ENCODE measurements at regions not wholly inside any gene's neighbourhood (a gene's known extent, or its start where the extent isn't known, plus 50 kb on each side); places are given as distances from the start of the nearest gene placed in this dataset.

DNA sequence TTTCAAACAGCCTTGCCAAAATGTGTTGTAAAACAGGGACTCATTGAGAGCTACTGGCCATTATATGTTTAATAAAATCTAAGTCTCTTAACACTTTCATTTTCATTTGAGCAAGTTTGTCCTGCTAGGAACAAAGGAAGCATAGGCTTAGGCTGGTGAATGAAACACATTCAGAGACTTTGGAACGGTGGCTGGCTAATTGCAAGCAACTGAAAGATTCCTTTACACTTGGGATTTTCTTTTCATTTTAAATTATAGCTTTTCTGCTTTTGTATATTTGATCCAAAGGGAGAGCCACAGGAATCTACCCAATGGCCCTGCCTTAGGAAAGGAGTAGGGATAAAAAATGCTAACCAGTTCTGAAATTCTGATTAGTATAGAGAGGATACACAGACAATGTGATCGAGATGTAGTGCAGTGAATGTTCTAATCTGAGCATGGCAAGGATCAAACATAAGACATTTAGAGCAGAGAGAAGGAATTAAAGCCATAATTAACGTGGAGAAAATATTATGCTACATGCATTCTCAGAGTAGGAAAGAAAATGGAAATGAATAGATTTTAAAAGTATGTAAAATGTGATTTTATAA is 911.4 kb upstream of the SLC39A10 start (continued):
- TF ChIP-seq, protein P1, sequence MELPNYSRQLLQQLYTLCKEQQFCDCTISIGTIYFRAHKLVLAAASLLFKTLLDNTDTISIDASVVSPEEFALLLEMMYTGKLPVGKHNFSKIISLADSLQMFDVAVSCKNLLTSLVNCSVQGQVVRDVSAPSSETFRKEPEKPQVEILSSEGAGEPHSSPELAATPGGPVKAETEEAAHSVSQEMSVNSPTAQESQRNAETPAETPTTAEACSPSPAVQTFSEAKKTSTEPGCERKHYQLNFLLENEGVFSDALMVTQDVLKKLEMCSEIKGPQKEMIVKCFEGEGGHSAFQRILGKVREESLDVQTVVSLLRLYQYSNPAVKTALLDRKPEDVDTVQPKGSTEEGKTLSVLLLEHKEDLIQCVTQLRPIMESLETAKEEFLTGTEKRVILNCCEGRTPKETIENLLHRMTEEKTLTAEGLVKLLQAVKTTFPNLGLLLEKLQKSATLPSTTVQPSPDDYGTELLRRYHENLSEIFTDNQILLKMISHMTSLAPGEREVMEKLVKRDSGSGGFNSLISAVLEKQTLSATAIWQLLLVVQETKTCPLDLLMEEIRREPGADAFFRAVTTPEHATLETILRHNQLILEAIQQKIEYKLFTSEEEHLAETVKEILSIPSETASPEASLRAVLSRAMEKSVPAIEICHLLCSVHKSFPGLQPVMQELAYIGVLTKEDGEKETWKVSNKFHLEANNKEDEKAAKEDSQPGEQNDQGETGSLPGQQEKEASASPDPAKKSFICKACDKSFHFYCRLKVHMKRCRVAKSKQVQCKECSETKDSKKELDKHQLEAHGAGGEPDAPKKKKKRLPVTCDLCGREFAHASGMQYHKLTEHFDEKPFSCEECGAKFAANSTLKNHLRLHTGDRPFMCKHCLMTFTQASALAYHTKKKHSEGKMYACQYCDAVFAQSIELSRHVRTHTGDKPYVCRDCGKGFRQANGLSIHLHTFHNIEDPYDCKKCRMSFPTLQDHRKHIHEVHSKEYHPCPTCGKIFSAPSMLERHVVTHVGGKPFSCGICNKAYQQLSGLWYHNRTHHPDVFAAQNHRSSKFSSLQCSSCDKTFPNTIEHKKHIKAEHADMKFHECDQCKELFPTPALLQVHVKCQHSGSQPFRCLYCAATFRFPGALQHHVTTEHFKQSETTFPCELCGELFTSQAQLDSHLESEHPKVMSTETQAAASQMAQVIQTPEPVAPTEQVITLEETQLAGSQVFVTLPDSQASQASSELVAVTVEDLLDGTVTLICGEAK (IDR thresholded peaks at IDR 0.05; ENCODE audit: borderline replicate concordance) = no peak
- no peak for TF ChIP-seq CEBPB (IDR thresholded peaks at IDR 0.05; ENCODE audit: borderline replicate concordance in 1 of 2, low read depth in 2 of 2, low read length in 2 of 2)

DNA sequence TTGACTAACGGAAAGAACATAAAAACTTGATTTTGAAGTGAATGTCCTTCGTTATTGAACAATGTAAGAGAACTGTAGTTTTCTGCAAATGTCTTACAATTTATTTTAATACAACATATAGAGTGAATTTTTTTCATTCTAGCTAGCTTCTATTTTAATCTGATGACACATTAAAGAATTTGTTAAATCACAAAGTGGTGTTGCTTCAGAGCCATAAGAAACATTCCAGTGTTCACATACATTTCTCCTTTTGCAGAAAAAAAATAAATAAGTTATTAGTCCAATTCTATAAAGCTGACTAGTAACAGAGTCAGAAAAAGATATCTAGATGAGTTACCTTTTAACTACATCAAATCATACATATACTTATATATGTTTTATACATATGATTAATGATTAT is 914.3 kb upstream of the SLC39A10 start:
- no peak overlapping the region for H3K4me3 ChIP-seq
- no peaks in the 10 kb centered on the region for H4K20me1 ChIP-seq (ENCODE audit: control insufficient read depth, insufficient read depth)
- no peaks in the 10 kb centered on the region for H3K9me3 ChIP-seq (replicated peaks; ENCODE audit: control insufficient read depth, insufficient read depth, low read length)
- H3K4me2 ChIP-seq (ENCODE audit: control insufficient read depth, insufficient read depth) = no peak overlapping the region
- H3K79me2 ChIP-seq (ENCODE audit: control insufficient read depth, insufficient read depth, low read length) = no peaks in the 10 kb centered on the region
- FAIRE-seq (no peak), ATAC-seq (no peak), DNase-seq (ENCODE audit: low read depth, low spot score) (no peak)
- RAD21 ChIA-PET (ENCODE audit: unreplicated experiment) = no interaction called here
- no peak for TF ChIP-seq SPI1 (IDR thresholded peaks at IDR 0.05; ENCODE audit: borderline replicate concordance, insufficient read depth, low read depth, low read length)
- no peaks in the 10 kb centered on the region for H3K4me1 ChIP-seq (ENCODE audit: control insufficient read depth, insufficient read depth, low read length)
- intact Hi-C loops (cut with micrococcal nuclease; ENCODE audit: unreplicated experiment) (no loop called here), in situ Hi-C loops (cut with MboI) (no loop called here)
- POLR2A ChIA-PET = no interaction called here
- no peak overlapping the region for H2AFZ ChIP-seq (ENCODE audit: control insufficient read depth, low read depth, low read length)
- no peak overlapping the region for H3K27ac ChIP-seq (ENCODE audit: control insufficient read depth, insufficient read depth)
- no peaks in the 10 kb centered on the region for H3K27me3 ChIP-seq (replicated peaks in 1 of 2; ENCODE audit: control insufficient read depth in 2 of 2, insufficient read depth in 2 of 2, low read length in 1 of 2)
- BruUV-seq (replicated peaks) = no TSS peak
- H3K9ac ChIP-seq (ENCODE audit: control insufficient read depth, insufficient read depth, low read length) = no peak overlapping the region
- SMC1A ChIA-PET (ENCODE audit: uncharacterized antibody, unreplicated experiment) = no interaction called here
- CTCF ChIA-PET = interaction anchor here (1.2 kb wide), 1 partner anchor 12 kb away, joined by 5 read pairs; no protein-coding TSS in a partner anchor
- 42% methylated on average over 2 of the region's 2 CpGs for WGBS (ENCODE audit: insufficient coverage, insufficient replicate concordance, low lambda C conversion rate, missing lambda C conversion rate)
- H3K36me3 ChIP-seq (ENCODE audit: control insufficient read depth in 2 of 2, insufficient read depth in 2 of 2, low read length in 1 of 2) = no peaks in the 10 kb centered on the region

Measured in GM12878 (cell line).